CD14-positive monocyte (primary cell): ENCODE measurements at regions not wholly inside any gene's neighbourhood (a gene's known extent, or its start where the extent isn't known, plus 50 kb on each side); places are given as distances from the start of the nearest gene placed in this dataset.
A peak's percentile ranks its signal among the peaks of the same experiment; 100 is the strongest.

Experiments used
- DNase-seq, 3 donors: peaks; one replicate each; pipeline ENCODE4 v3.0.0-alpha.2; 2011 to 2022
- H2AFZ ChIP-seq: 2 replicates; pipeline ENCODE4 v1.6.0; 2012; ENCODE audit warnings: mild to moderate bottlenecking, low read depth, low read length, inconsistent platforms; ENCODE audit not compliant: insufficient read depth, poor library complexity, severe bottlenecking
- H3K27ac ChIP-seq, 2 donors: 1 replicate in 1 of 2; 2 replicates in 1 of 2; pipeline ENCODE4 v1.5.1; 2012 to 2013; ENCODE audit warnings: low read length in 2 of 2, control low read depth in 1 of 2, inconsistent platforms in 1 of 2, low read depth in 1 of 2, mild to moderate bottlenecking in 1 of 2
- H3K27me3 ChIP-seq, 2 donors: one replicate each; pipeline versions ENCODE4 v1.6.0 to v1.6.1; 2011 to 2013; ENCODE audit warnings: low read length in 2 of 2; ENCODE audit not compliant: control insufficient read depth in 2 of 2, insufficient read depth in 2 of 2
- H3K36me3 ChIP-seq, 2 donors: replicated peaks in 1 of 2; 1 replicate in 1 of 2; 2 replicates in 1 of 2; pipeline versions ENCODE4 v1.5.1 to v1.6.1; 2012 to 2013; ENCODE audit warnings: low read length in 2 of 2, control low read depth in 1 of 2, inconsistent platforms in 1 of 2, mild to moderate bottlenecking in 1 of 2; ENCODE audit not compliant: insufficient read depth in 2 of 2, control insufficient read depth in 1 of 2
- H3K4me1 ChIP-seq, 2 donors: 1 replicate in 1 of 2; 2 replicates in 1 of 2; pipeline versions ENCODE4 v1.5.1 to v1.6.1; 2012 to 2013; ENCODE audit warnings: low read length in 2 of 2, control low read depth in 1 of 2, inconsistent platforms in 1 of 2, mild to moderate bottlenecking in 1 of 2, moderate library complexity in 1 of 2; ENCODE audit not compliant: insufficient read depth in 2 of 2, control insufficient read depth in 1 of 2
- H3K4me2 ChIP-seq: replicated peaks from 2 replicates; pipeline ENCODE3; 2012; ENCODE audit warnings: low read length, moderate library complexity, mild to moderate bottlenecking; ENCODE audit not compliant: poor library complexity, severe bottlenecking; ENCODE audit errors: extremely low read depth
- H3K4me3 ChIP-seq, 3 experiments: fragments of 200-600 bp in 1 of 3; sonication (generic) in 1 of 3; replicated peaks in 1 of 3; 1 replicate in 2 of 3; 2 replicates in 1 of 3; pipeline ENCODE4 v1.5.1; 2011 to 2013; ENCODE audit warnings: low read length in 3 of 3, mild to moderate bottlenecking in 3 of 3, control low read depth in 2 of 3, low read depth in 2 of 3, inconsistent platforms in 1 of 3, moderate library complexity in 1 of 3
- H3K79me2 ChIP-seq: 2 replicates; pipeline ENCODE4 v1.6.0; 2012; ENCODE audit warnings: mild to moderate bottlenecking, control low read depth, inconsistent platforms, low read length, moderate library complexity; ENCODE audit not compliant: insufficient read depth
- H3K9ac ChIP-seq: 2 replicates; pipeline ENCODE4 v1.6.0; 2017; ENCODE audit warnings: low read length, mild to moderate bottlenecking; ENCODE audit not compliant: insufficient read depth, poor library complexity, severe bottlenecking
- H3K9me3 ChIP-seq, 2 donors: replicated peaks in 1 of 2; 1 replicate in 1 of 2; 2 replicates in 1 of 2; pipeline versions ENCODE4 v1.5.1 to v1.6.1; 2012 to 2013; ENCODE audit warnings: low read length in 2 of 2, control low read depth in 1 of 2; ENCODE audit not compliant: control insufficient read depth in 1 of 2, insufficient read depth in 1 of 2
- H4K20me1 ChIP-seq: 2 replicates; pipeline ENCODE4 v1.6.0; 2012; ENCODE audit warnings: mild to moderate bottlenecking, low read length, control low read depth, moderate library complexity; ENCODE audit not compliant: insufficient read depth
- H3K27ac Mint-ChIP-seq, 7 donors: one replicate each; pipeline ENCODE4 v1.8.0; 2020; ENCODE audit warnings: mild to moderate bottlenecking in 7 of 7, mixed read lengths in 7 of 7, moderate library complexity in 6 of 7, inconsistent platforms in 2 of 7
- H3K27me3 Mint-ChIP-seq, 3 donors: one replicate each; pipeline ENCODE4 v1.8.0; 2021 to 2022; ENCODE audit warnings: low read depth in 3 of 3, mild to moderate bottlenecking in 3 of 3, mixed read lengths in 3 of 3, moderate library complexity in 3 of 3, inconsistent platforms in 1 of 3
- H3K36me3 Mint-ChIP-seq, 2 donors: one replicate each; pipeline ENCODE4 v1.8.0; 2020; ENCODE audit warnings: mixed read lengths in 2 of 2, inconsistent platforms in 1 of 2, mild to moderate bottlenecking in 1 of 2
- H3K4me1 Mint-ChIP-seq: one replicate; pipeline ENCODE4 v1.8.0; 2020; ENCODE audit warnings: mild to moderate bottlenecking, mixed read lengths
- H3K4me3 Mint-ChIP-seq, 2 donors: one replicate each; pipeline ENCODE4 v1.8.0; 2020; ENCODE audit warnings: mild to moderate bottlenecking in 2 of 2, mixed read lengths in 2 of 2, moderate library complexity in 1 of 2
- H3K9me3 Mint-ChIP-seq, 7 donors: one replicate each; pipeline ENCODE4 v1.8.0; 2020 to 2022; ENCODE audit warnings: mixed read lengths in 7 of 7, mild to moderate bottlenecking in 6 of 7, moderate library complexity in 6 of 7, inconsistent platforms in 2 of 7
- WGBS: methylation state at CpG from one replicate; pipeline ENCODE4 v1.1.5; 2013; ENCODE audit warnings: missing lambda C conversion rate; ENCODE audit not compliant: insufficient coverage; 5-methylcytosine and 5-hydroxymethylcytosine counted together
- intact Hi-C, 2 donors: fragments of 100-400 bp; cut with micrococcal nuclease; formaldehyde crosslinking; loops; one replicate each; pipeline versions ENCODE4 v1.15.0 to v1.15.1; 2023
- TF ChIP-seq, protein P1 (sequence below): fragments of 200-600 bp; IDR thresholded peaks from one replicate; pipeline ENCODE4 v1.8.0; 2022; ENCODE audit warnings: antibody characterized with exemption, mild to moderate bottlenecking

DNA sequence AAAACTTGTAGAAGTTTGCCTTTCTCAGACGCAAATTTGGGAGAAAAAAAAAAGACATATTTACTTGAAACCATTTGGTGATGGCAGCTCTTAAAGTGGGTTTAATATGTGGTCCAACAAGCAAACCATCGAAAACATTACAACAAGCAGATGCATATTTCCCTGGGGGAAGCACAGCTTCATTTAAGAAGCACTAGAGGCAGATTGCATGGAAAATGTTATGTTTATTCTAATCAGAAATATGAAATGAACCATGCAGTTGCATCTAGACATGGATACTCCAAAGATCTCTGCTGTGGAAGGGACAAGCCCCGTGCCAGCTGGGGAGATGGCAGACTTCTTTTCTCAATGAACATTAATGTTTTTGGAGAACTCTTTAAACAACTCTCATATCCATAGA is 57.4 kb upstream of the PARVA start:
- no CpG with 5 or more reads among the region's 3 CpGs for WGBS
- Histone ChIP-seq H3K9me3 (no peaks in the 10 kb centered on the region), H3K79me2 (no peaks in the 10 kb centered on the region), H3K27ac (no peak overlapping the region), H3K4me1 (no peaks in the 10 kb centered on the region), H2AFZ (no peak overlapping the region), H3K4me3 (no peak overlapping the region), H3K36me3 (peaks cover 4 to 9% of the 10 kb centered on the region in 2 donors), H3K9ac (no peak overlapping the region), H3K4me2 (no peak overlapping the region), H3K27me3 (no peaks in the 10 kb centered on the region), H4K20me1 (no peaks in the 10 kb centered on the region)
- H3K27ac Mint-ChIP-seq, result no peak overlapping the region
- peaks cover 0 to 8% (median 6%) of the 10 kb centered on the region in 3 donors for H3K27me3 Mint-ChIP-seq
- peaks cover 17 to 24% of the 10 kb centered on the region in 2 donors for H3K36me3 Mint-ChIP-seq
- TF ChIP-seq, protein P1, sequence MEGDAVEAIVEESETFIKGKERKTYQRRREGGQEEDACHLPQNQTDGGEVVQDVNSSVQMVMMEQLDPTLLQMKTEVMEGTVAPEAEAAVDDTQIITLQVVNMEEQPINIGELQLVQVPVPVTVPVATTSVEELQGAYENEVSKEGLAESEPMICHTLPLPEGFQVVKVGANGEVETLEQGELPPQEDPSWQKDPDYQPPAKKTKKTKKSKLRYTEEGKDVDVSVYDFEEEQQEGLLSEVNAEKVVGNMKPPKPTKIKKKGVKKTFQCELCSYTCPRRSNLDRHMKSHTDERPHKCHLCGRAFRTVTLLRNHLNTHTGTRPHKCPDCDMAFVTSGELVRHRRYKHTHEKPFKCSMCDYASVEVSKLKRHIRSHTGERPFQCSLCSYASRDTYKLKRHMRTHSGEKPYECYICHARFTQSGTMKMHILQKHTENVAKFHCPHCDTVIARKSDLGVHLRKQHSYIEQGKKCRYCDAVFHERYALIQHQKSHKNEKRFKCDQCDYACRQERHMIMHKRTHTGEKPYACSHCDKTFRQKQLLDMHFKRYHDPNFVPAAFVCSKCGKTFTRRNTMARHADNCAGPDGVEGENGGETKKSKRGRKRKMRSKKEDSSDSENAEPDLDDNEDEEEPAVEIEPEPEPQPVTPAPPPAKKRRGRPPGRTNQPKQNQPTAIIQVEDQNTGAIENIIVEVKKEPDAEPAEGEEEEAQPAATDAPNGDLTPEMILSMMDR, result no peak
- H3K9me3 Mint-ChIP-seq, result peaks cover 0 to 10% (median 0%) of the 10 kb centered on the region in 7 donors
- no peak for DNase-seq
- intact Hi-C loops, result loop anchor here in 1 of 2 donors (10.0 kb wide), 1 partner anchor 575 kb away; no protein-coding TSS in a partner anchor
- H3K4me1 Mint-ChIP-seq, result no peaks in the 10 kb centered on the region
- H3K4me3 Mint-ChIP-seq, result no peak overlapping the region

DNA sequence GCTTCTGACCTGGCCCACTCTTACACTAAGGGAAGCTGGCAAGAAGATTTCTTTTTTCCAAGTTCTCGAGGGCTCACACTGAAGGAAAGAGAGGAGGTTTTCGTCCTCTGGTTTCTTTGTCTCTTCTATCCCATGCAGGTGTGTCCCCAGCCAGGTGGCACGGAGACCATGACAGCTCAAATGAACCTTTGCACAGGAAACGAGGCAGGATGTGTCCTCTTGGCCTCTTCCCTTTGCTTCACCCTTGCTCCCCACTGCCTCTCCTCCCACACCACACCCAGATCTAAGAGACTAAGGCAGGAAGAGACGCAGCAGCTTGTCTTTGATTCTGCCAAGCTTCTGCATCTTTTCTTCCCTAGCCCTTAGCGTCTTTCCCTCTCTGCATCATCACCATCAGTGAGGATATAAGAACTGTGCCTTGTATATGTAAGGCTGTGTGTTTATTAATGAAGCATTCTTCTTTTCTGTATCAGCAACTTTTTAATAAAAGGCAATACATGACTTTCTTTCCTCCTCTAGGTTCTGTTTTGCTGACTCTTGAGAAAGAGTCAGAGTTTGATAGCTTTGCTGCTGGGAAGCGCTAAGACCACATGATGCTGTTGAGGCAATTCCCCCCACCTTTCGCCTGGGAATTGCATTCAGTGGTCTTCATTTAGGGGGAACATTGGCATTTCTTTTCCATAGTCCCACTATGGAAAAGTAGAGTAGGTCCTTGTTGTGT is 56.0 kb upstream of the PARVA start:
- Histone ChIP-seq H3K4me1 (no peaks in the 10 kb centered on the region), H2AFZ (no peak overlapping the region), H3K27me3 (no peaks in the 10 kb centered on the region), H3K9ac (no peak overlapping the region), H3K4me3 (no peak overlapping the region), H3K4me2 (no peak overlapping the region), H3K9me3 (no peaks in the 10 kb centered on the region), H3K27ac (no peak overlapping the region), H3K79me2 (no peaks in the 10 kb centered on the region), H4K20me1 (no peaks in the 10 kb centered on the region), H3K36me3 (peaks cover 5 to 14% of the 10 kb centered on the region in 2 donors)
- intact Hi-C loops, result loop anchor here in 1 of 2 donors (10.0 kb wide), 1 partner anchor 573 kb away; no protein-coding TSS in a partner anchor
- H3K9me3 Mint-ChIP-seq, result peaks cover 0 to 3% (median 0%) of the 10 kb centered on the region in 7 donors
- peaks cover 22 to 30% of the 10 kb centered on the region in 2 donors for H3K36me3 Mint-ChIP-seq
- TF ChIP-seq, protein P1, result no peak
- no peaks in the 10 kb centered on the region for H3K4me1 Mint-ChIP-seq
- H3K4me3 Mint-ChIP-seq, result no peak overlapping the region
- H3K27me3 Mint-ChIP-seq, result peaks cover 0 to 7% (median 4%) of the 10 kb centered on the region in 3 donors
- DNase-seq, result no peak
- WGBS, result 92% methylated on average over 2 of the region's 8 CpGs
- peak overlapping the region in 1 of 7 donors; percentile 43 for H3K27ac Mint-ChIP-seq
